Upper lobe of right lung (tissue), 1 donor: ENCODE measurements at regions not wholly inside any gene's neighbourhood (a gene's known extent, or its start where the extent isn't known, plus 50 kb on each side); places are given as distances from the start of the nearest gene placed in this dataset.
A peak's percentile ranks its signal among the peaks of the same experiment; 100 is the strongest.

Experiments
- ATAC-seq: fragments of 200-7000 bp; cut with Tn5 transposase; one replicate; pipeline ENCODE4 v1.9.1; 2020; ENCODE audit warnings: mild to moderate bottlenecking, moderate library complexity
- DNase-seq: peaks from one replicate; pipeline ENCODE4 v3.0.0-alpha.2; 2020
- H3K27ac ChIP-seq: fragments of 200-600 bp; one replicate; pipeline ENCODE4 v1.8.0; 2022
- H3K27me3 ChIP-seq: fragments of 200-600 bp; one replicate; pipeline ENCODE4 v1.8.0; 2022; ENCODE audit warnings: mild to moderate bottlenecking
- H3K36me3 ChIP-seq: fragments of 200-600 bp; one replicate; pipeline ENCODE4 v1.8.0; 2022
- H3K4me1 ChIP-seq: fragments of 200-600 bp; one replicate; pipeline ENCODE4 v1.8.0; 2022
- H3K4me3 ChIP-seq: fragments of 200-600 bp; one replicate; pipeline ENCODE4 v1.8.0; 2022; ENCODE audit warnings: mild to moderate bottlenecking
- H3K9me3 ChIP-seq: fragments of 200-600 bp; one replicate; pipeline ENCODE4 v1.8.0; 2022
- CTCF ChIP-seq: fragments of 200-600 bp; IDR thresholded peaks from one replicate; pipeline ENCODE4 v1.8.0; 2022; ENCODE audit warnings: antibody characterized with exemption
- intact Hi-C: fragments of 100-400 bp; cut with DNase I; formaldehyde crosslinking; loops from one replicate; pipeline ENCODE4 v1.11.0; 2022
- donor health status: DM: no; HTN: yes; CAD: no; lungs with severe emphysema.

GRCh38 chr20:24863356-24863755 lies 85.7 kb upstream of the CST7 start:
- DNase-seq = no peak
- no peak for TF ChIP-seq CTCF

GRCh38 chr20:24866008-24866407 lies 83.1 kb upstream of the CST7 start:
- Histone ChIP-seq H3K4me1 (no peaks in the 10 kb centered on the region), H3K27me3 (no peaks in the 10 kb centered on the region), H3K36me3 (no peaks in the 10 kb centered on the region), H3K9me3 (no peaks in the 10 kb centered on the region), H3K27ac (no peak overlapping the region), H3K4me3 (no peak overlapping the region)
- ATAC-seq (peak; percentile 6), DNase-seq (no peak)
- TF ChIP-seq CTCF = no peak
- intact Hi-C loops = no loop called here

More at GRCh38 chr20:24863356-24863755, 85.7 kb upstream of the CST7 start:
- Histone ChIP-seq H3K27ac (no peak overlapping the region), H3K4me3 (no peak overlapping the region), H3K4me1 (no peaks in the 10 kb centered on the region), H3K9me3 (no peaks in the 10 kb centered on the region), H3K36me3 (no peaks in the 10 kb centered on the region), H3K27me3 (no peaks in the 10 kb centered on the region)
- no peak for ATAC-seq
- intact Hi-C loops = no loop called here

- no peaks in the 10 kb centered on the region for H3K9me3 ChIP-seq
- H3K27ac ChIP-seq = no peak overlapping the region
- H3K36me3 ChIP-seq = no peaks in the 10 kb centered on the region
- no peaks in the 10 kb centered on the region for H3K4me1 ChIP-seq
- DNase-seq = no peak
- intact Hi-C loops = no loop called here
- TF ChIP-seq CTCF = no peak
- no peak overlapping the region for H3K4me3 ChIP-seq
- no peak for ATAC-seq
- no peaks in the 10 kb centered on the region for H3K27me3 ChIP-seq
Observed at GRCh38 chr20:24866742-24867141, 82.3 kb upstream of the CST7 start.

- Histone ChIP-seq H3K36me3 (no peaks in the 10 kb centered on the region), H3K9me3 (no peaks in the 10 kb centered on the region), H3K27ac (no peak overlapping the region), H3K27me3 (no peaks in the 10 kb centered on the region), H3K4me1 (no peaks in the 10 kb centered on the region), H3K4me3 (no peak overlapping the region)
- intact Hi-C loops = no loop called here
- DNase-seq (peak; percentile 41), ATAC-seq (no peak)
- TF ChIP-seq CTCF = no peak
Observed at GRCh38 chr20:24867556-24867955, 81.5 kb upstream of the CST7 start.

- Histone ChIP-seq H3K9me3 (no peaks in the 10 kb centered on the region), H3K4me1 (no peaks in the 10 kb centered on the region), H3K27me3 (no peaks in the 10 kb centered on the region), H3K4me3 (no peak overlapping the region), H3K36me3 (no peaks in the 10 kb centered on the region), H3K27ac (no peak overlapping the region)
- TF ChIP-seq CTCF = no peak
- DNase-seq (peak; percentile 36), ATAC-seq (no peak)
- intact Hi-C loops = no loop called here
Observed at GRCh38 chr20:24868396-24868927, 80.6 kb upstream of the CST7 start.

GRCh38 chr20:24868959-24869358 lies 80.1 kb upstream of the CST7 start:
- no peak for TF ChIP-seq CTCF
- no peak for ATAC-seq
- intact Hi-C loops = no loop called here
- no peak overlapping the region for H3K4me3 ChIP-seq
- H3K9me3 ChIP-seq = no peaks in the 10 kb centered on the region
- peak; percentile 45 for DNase-seq
- H3K36me3 ChIP-seq = no peaks in the 10 kb centered on the region
- H3K27ac ChIP-seq = no peak overlapping the region
- H3K27me3 ChIP-seq = no peaks in the 10 kb centered on the region
- H3K4me1 ChIP-seq = no peaks in the 10 kb centered on the region
